ENCODE measurements at regions not wholly inside any gene's neighbourhood (a gene's known extent, or its start where the extent isn't known, plus 50 kb on each side); places are given as distances from the start of the nearest gene placed in this dataset.

DNA sequence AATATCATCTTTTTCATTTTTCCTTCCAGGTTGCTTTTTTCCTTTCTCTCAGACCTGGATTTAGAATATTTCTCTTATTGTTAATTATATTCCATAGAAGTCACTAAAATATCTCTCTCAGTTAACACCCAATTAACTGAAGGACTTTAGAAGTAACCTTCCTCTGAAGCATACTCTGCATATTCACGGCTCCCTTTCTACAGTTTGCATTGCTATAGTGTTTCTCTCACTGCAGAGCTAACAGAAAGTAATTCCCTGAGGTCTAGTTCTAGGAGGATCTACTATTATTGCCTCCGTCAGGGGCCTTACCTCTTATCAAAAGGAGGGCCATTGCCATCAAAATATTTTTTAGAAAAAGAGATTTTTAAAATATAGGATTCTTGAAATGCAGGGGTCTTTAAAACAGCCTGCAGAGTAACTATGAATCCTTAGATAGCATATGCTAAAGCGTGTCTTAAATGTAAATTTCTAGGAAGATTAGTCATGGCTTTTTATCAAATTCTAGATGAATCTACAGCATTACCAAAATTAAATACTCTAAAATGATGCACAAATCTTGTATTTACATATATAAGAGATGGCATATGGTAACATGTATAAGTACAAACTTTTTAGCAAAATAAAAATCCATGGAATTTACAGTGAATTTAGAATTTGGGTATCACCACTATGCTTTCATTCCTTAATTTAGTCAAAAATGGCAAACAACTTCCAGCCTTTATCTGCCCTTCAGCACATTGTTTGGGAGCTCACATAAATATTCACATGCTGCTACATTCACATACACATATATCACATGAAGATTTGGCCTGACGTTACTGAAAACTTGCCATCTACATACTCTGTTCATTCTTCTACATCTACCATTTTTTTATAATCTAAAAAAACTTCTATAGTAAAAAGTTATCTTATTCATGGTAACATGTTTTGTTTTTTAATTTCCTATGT lies 696.8 kb downstream of the OTOL1 start:
- no peak for DNase-seq (ENCODE audit: low read depth)

DNA sequence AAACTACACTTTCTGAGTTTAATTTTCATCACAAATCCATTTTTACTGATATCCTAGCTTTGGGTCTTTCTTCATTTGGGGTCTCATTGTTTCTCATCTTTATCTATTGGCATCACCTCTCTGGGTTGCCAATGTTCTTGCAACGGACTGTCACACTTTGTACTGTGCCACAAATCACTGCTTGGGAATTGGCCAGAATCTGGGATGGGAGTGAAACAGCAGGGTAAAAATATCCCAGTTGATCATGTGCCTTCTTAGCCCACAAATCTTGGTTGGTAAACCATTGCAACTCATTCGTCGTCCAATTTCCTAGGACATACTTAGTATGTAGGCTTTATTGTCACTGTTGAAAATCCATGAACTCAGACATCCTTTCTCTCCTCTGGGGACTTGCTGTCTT lies 698.5 kb downstream of the OTOL1 start:
- no peak for DNase-seq (ENCODE audit: low read depth)

GRCh38 chr3:162196964-162197363 lies 700.4 kb downstream of the OTOL1 start:
- DNase-seq (ENCODE audit: low read depth), result no peak

- DNase-seq (ENCODE audit: low read depth), result no peak
Measured at GRCh38 chr3:162200836-162201235, 704.2 kb downstream of the OTOL1 start.

GRCh38 chr3:162206648-162207047 lies 710.0 kb downstream of the OTOL1 start:
- DNase-seq (ENCODE audit: low read depth), result no peak

DNA sequence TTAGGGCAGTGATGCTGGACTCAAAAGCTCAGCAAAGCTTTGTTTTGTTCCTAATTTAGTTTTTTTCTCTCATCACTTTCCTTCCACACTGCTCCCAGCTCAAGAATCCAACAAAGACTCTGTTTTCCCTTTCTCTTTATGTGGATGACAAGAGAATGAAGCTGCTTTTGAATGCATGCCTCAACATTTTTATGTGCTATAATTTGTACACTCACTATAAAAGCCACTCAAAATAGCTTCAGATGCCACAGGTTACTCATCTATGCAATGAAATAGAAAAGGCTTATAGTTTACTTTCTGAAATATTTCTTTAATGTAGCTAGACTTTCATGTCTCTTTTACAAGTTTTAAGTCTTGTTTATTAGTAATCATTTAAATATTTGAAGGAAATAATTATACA lies 714.9 kb downstream of the OTOL1 start:
- DNase-seq (ENCODE audit: low read depth), result no peak

- DNase-seq (ENCODE audit: low read depth), result no peak
Measured at GRCh38 chr3:162213196-162213595, 716.6 kb downstream of the OTOL1 start.

GRCh38 chr3:162213956-162214355 lies 717.3 kb downstream of the OTOL1 start:
- DNase-seq (ENCODE audit: low read depth), result no peak

DNA sequence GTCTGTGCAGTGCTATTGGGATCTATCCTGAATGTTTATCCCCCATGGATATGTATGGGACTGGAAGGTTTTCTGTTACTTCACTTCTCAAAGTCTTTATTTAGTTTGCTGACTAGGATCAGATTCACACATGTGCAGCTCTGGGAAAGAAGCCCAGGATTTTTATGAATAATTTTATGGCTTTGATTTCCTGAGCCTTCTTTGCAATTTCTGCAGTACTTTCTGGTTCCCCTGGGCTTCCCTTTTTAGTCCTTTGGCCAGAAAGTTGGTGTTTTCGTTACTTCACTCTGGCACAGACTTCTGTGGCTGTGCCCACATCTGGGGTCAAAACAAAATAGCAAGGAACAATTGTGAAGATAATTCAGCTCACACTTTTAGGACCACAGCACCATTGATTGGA lies 721.0 kb downstream of the OTOL1 start:
- DNase-seq (ENCODE audit: low read depth), result no peak

- DNase-seq (ENCODE audit: low read depth), result no peak
Measured at GRCh38 chr3:162218479-162218878, 721.9 kb downstream of the OTOL1 start.

GRCh38 chr3:162224746-162225145 lies 728.1 kb downstream of the OTOL1 start:
- DNase-seq (ENCODE audit: low read depth), result peak; percentile 64

GRCh38 chr3:162236949-162237348 lies 740.3 kb downstream of the OTOL1 start:
- no peak for DNase-seq (ENCODE audit: low read depth)

DNA sequence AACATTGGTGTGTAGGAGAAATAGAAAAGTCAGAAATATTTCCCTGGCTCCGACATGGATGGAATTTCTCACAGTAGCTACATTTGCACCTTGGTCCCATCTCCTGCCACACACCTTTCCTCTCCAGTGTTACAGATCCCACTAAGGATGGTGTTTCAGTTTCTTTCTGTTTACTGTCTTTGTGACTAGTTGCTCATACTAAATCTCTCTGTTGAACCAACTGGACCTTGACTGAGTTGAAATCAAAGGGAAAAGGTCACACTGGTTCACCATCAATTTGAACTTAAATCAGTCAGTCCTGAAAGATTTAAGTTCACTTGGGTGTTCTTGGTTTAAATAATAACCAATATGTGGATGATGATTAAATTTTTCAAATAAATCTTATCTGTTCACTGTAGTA lies 754.2 kb downstream of the OTOL1 start:
- DNase-seq (ENCODE audit: low read depth), result no peak

- peak; percentile 42 for DNase-seq (ENCODE audit: low read depth)
Measured at GRCh38 chr3:162262129-162262528, 765.5 kb downstream of the OTOL1 start.

GRCh38 chr3:162263596-162263995 lies 767.0 kb downstream of the OTOL1 start:
- DNase-seq (ENCODE audit: low read depth), result no peak

DNA sequence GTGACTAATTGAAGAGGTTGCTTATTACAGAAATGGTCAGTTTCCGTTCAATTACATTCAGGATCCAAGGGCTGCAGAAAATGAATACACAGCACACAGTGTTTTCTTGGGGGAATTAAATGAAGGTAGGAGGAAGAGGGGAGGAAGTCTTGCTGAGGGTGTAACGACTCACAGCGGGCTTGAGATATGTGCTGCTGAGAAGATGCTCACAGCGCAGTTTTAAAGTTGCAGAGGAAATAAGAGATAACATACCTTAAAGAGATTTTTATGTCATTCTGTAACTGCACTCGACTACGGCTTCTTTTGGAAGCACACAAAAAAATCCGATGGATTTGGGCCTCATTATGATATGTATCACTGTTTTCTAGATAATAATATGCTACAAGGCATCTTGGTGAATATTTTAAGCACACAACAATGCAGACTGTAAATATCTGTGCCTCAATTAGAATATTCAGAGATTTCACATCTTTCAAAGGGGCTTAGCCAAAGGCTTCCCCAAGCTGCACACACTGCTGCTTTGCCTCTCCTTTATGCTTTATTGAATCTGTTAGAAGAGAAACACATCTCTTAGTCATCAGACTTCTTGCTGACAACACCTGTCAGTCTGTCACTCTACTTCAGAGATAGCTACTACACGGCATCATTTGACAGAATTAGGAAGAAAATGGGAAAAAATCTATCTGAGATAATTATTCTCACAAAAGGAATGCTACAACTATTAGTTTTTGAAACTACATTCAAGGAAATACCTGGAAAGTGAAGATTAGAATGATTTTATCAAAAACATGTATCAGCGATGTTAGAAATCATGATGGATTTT lies 773.2 kb downstream of the OTOL1 start:
- no peak for DNase-seq (ENCODE audit: low read depth)

DNA sequence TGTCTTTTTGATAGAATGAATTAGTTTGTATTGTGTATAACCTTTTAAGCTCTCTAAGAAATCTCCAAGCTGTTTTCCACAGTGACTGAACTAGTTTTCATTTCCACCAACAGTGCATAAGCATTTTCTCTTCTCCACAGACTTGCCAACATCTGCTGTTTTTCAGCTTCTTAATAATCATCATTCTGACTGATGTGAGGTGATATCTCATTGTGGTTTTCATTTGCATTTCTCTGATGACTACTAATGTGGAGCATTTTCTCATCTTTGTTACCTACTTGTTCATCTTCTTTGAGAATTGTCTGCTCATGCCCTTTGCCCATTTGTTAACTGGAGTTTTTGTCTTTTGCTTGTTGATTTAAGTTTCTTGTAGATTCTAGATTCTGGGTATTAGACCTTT lies 777.5 kb downstream of the OTOL1 start:
- DNase-seq (ENCODE audit: low read depth), result peak; percentile 73

DNA sequence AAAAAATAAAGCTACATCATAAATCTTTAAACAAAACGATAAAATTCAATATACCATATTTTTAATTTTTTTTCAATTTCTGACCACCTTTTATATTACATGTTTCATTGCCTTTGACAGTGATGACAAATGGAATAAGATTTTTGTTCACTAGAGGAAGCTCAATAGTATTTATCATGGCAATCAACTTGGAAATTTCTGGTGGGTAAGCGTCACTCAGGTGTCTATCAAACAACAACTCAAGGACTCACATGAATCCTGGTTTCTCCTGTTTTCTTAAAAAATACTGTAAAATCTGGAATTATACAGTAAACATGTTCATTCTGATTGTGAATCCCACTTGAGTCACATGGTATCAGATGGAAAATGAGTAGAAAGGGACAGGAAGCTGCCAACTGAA lies 782.2 kb downstream of the OTOL1 start:
- DNase-seq (ENCODE audit: low read depth), result no peak

DNA sequence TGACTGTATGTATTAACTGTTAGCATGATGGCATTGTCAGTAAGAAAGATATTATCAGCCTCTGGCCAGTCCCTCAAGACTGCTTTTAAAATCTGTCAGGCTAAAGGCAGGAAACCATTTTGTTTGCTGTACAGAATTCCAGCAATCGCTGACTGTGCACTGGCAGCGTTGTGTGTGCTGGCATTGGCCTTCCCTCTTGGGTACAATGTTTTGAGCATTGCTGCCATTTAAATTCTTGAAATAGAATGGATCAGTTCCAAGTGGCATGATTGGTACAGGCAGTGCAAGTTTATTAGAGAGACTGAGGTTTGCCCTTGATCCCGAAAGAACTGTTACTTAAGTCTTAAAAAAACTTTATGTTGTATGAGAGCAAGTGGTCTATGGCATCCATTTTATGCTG lies 788.7 kb downstream of the OTOL1 start:
- no peak for DNase-seq (ENCODE audit: low read depth)

DNA sequence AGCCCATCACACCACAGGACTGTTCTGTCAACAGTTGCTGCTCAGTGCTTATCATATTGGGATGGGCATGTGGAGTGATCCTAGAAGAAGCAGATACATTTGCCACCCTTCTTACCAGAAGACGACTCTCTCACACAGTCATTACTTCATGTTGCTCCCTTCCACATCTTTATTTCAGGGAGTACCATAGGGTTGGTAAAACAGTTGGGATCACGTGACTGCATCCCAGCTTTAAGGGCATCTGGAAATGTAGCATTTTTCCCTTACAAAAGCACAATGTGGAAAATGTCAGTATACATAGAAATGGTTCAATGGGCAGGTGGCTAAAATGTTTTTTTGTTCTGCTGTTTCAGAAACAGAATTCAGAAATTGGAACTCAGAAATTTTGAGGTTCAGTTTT lies 791.0 kb downstream of the OTOL1 start:
- DNase-seq (ENCODE audit: low read depth), result no peak

- DNase-seq (ENCODE audit: low read depth), result peak; percentile 14
Measured at GRCh38 chr3:162292409-162292808, 795.8 kb downstream of the OTOL1 start.

DNA sequence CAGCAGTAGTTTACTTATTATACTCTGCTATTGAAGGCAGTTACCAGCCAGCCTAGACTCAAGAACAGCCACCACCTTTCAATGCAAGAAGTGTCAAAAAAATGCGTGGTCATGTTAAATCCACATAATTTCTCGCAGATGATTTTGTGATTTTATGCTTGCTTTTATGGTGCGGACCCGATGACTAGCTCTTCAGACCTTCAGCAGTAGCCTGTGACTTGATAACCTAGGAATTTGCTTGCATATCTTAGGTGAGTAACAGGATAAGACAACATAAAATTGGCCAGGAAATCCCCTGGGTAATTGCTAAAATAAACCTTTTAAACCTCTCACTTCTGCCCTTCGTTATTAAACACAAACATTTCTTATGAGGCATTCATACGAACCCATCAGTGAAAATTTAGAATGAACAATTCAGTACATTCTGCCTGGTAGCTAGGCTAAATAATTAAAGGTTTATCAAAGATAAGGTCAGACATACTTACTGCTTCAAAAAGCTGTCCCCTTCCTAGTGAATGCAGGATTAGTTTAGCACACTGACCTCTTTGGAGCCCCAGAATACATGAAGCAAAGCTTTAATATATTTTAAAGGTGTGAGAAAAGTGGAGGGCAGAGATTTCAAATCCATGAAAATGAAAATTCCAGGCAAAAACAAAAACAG lies 798.8 kb downstream of the OTOL1 start:
- peak; percentile 94 for DNase-seq (ENCODE audit: low read depth)
